Activated naive CD4-positive, alpha-beta T cell (primary cell): ENCODE measurements at regions not wholly inside any gene's neighbourhood (a gene's known extent, or its start where the extent isn't known, plus 50 kb on each side); places are given as distances from the start of the nearest gene placed in this dataset.
"Not testable (repeated sequence)": the region's sequence is repeated elsewhere in the genome, so short reads cannot be mapped to it uniquely, and the experiment has no call there.

Experiments used
- DNase-seq, 4 experiments: peaks; one replicate each; lab custom pipeline; 2025; lab: John Stamatoyannopoulos, UW

- DNase-seq: no peak
These were observed 835.2 kb upstream of the ID2 start for GRCh38 chr2:7846607-7847006.

- no peak for DNase-seq
These were observed 834.5 kb upstream of the ID2 start for GRCh38 chr2:7847321-7847720.

GRCh38 chr2:7849027-7849426 is 832.8 kb upstream of the ID2 start:
- DNase-seq: no peak

GRCh38 chr2:7849531-7849930 is 832.3 kb upstream of the ID2 start:
- no peak for DNase-seq

- no peak for DNase-seq
These were observed 829.3 kb upstream of the ID2 start for GRCh38 chr2:7852546-7852945.

- DNase-seq: no peak
These were observed 824.0 kb upstream of the ID2 start for GRCh38 chr2:7857904-7858303.

- DNase-seq: no peak
These were observed 823.2 kb upstream of the ID2 start for GRCh38 chr2:7858624-7859023.

- DNase-seq: no peak
These were observed 821.2 kb upstream of the ID2 start for GRCh38 chr2:7860693-7861092.

GRCh38 chr2:7861910-7862702 is 819.8 kb upstream of the ID2 start:
- no peak for DNase-seq

GRCh38 chr2:7866104-7866503 is 815.8 kb upstream of the ID2 start:
- no peak for DNase-seq

GRCh38 chr2:7866825-7867224 is 815.0 kb upstream of the ID2 start:
- no peak for DNase-seq

- DNase-seq: no peak
These were observed 814.0 kb upstream of the ID2 start for GRCh38 chr2:7867867-7868266.

GRCh38 chr2:7868836-7869235 is 813.0 kb upstream of the ID2 start:
- DNase-seq: no peak

- not testable (repeated sequence) for DNase-seq
These were observed 805.4 kb upstream of the ID2 start for GRCh38 chr2:7876445-7876844.

- not testable (repeated sequence) for DNase-seq
These were observed 803.6 kb upstream of the ID2 start for GRCh38 chr2:7878266-7878665.

GRCh38 chr2:7878786-7879482 is 802.9 kb upstream of the ID2 start:
- DNase-seq: no peak

GRCh38 chr2:7879483-7879835 is 802.4 kb upstream of the ID2 start:
- no peak for DNase-seq

- DNase-seq: no peak
These were observed 801.7 kb upstream of the ID2 start for GRCh38 chr2:7880126-7880525.

GRCh38 chr2:7880566-7880965 is 801.3 kb upstream of the ID2 start:
- no peak for DNase-seq

GRCh38 chr2:7881063-7881462 is 800.8 kb upstream of the ID2 start:
- DNase-seq: no peak

- DNase-seq: no peak
These were observed 800.4 kb upstream of the ID2 start for GRCh38 chr2:7881466-7881865.

- no peak for DNase-seq
These were observed 799.6 kb upstream of the ID2 start for GRCh38 chr2:7882296-7882695.

GRCh38 chr2:7884338-7884737 is 797.5 kb upstream of the ID2 start:
- DNase-seq: no peak

GRCh38 chr2:7886666-7887065 is 795.2 kb upstream of the ID2 start:
- no peak for DNase-seq
